Activated T-helper 2 cell treated with anti-CD3 and anti-CD28 coated beads, Interferon-gamma antibody, Interleukin-2, Interleukin-4, amounts not matched to agents 10 μg/mL and 5 μg/mL and 100 μg/mL, durations not matched to agents 14 hours and 24 hours and 36 hours (primary cell): ENCODE measurements at regions not wholly inside any gene's neighbourhood (a gene's known extent, or its start where the extent isn't known, plus 50 kb on each side); places are given as distances from the start of the nearest gene placed in this dataset.

Source experiments
- DNase-seq: peaks from one replicate; pipeline ENCODE4 v3.0.0; 2021; ENCODE audit warnings: low spot score
- H3K27ac Mint-ChIP-seq: one replicate; pipeline ENCODE4 v1.8.0; 2021; ENCODE audit warnings: mixed read lengths
- H3K27me3 Mint-ChIP-seq: one replicate; pipeline ENCODE4 v1.8.0; 2021; ENCODE audit warnings: low read depth, mixed read lengths
- H3K36me3 Mint-ChIP-seq: one replicate; pipeline ENCODE4 v1.8.0; 2021; ENCODE audit warnings: low read depth, mixed read lengths
- H3K4me1 Mint-ChIP-seq: one replicate; pipeline ENCODE4 v1.8.0; 2021; ENCODE audit warnings: low read depth, mixed read lengths
- H3K4me3 Mint-ChIP-seq: one replicate; pipeline ENCODE4 v1.8.0; 2021; ENCODE audit warnings: low read depth, mild to moderate bottlenecking, moderate library complexity, mixed read lengths
- H3K9me3 Mint-ChIP-seq: one replicate; pipeline ENCODE4 v1.8.0; 2021; ENCODE audit warnings: mixed read lengths
- intact Hi-C: fragments of 100-400 bp; cut with micrococcal nuclease; formaldehyde crosslinking; loops from one replicate; pipeline ENCODE4 v1.15.1; 2023

GRCh38 chr5:128591598-128592455 is 53.8 kb upstream of the FBN2 start:
- Mint-ChIP-seq H3K27me3 (no peaks in the 10 kb centered on the region), H3K4me1 (no peaks in the 10 kb centered on the region), H3K27ac (no peak overlapping the region), H3K9me3 (no peaks in the 10 kb centered on the region), H3K4me3 (no peak overlapping the region), H3K36me3 (no peaks in the 10 kb centered on the region)
- no peak for DNase-seq
- intact Hi-C loops, result no loop called here

- Mint-ChIP-seq H3K4me1 (no peaks in the 10 kb centered on the region), H3K9me3 (no peaks in the 10 kb centered on the region), H3K27me3 (no peaks in the 10 kb centered on the region), H3K27ac (no peak overlapping the region), H3K36me3 (no peaks in the 10 kb centered on the region), H3K4me3 (no peak overlapping the region)
- DNase-seq, result no peak
- intact Hi-C loops, result no loop called here
These were observed 58.0 kb upstream of the FBN2 start for GRCh38 chr5:128596071-128596470.

GRCh38 chr5:128597156-128597555 is 59.1 kb upstream of the FBN2 start:
- H3K4me1 Mint-ChIP-seq, result no peaks in the 10 kb centered on the region
- DNase-seq, result no peak
- H3K9me3 Mint-ChIP-seq, result no peaks in the 10 kb centered on the region
- H3K27ac Mint-ChIP-seq, result no peak overlapping the region
- no peaks in the 10 kb centered on the region for H3K27me3 Mint-ChIP-seq
- no peaks in the 10 kb centered on the region for H3K36me3 Mint-ChIP-seq
- no peak overlapping the region for H3K4me3 Mint-ChIP-seq
- intact Hi-C loops, result no loop called here

GRCh38 chr5:128613128-128613527 is 75.1 kb upstream of the FBN2 start:
- Mint-ChIP-seq H3K9me3 (peaks cover 2% of the 10 kb centered on the region), H3K36me3 (no peaks in the 10 kb centered on the region), H3K27me3 (no peaks in the 10 kb centered on the region), H3K4me3 (no peak overlapping the region), H3K27ac (no peak overlapping the region), H3K4me1 (no peaks in the 10 kb centered on the region)
- intact Hi-C loops, result no loop called here
- no peak for DNase-seq

DNA sequence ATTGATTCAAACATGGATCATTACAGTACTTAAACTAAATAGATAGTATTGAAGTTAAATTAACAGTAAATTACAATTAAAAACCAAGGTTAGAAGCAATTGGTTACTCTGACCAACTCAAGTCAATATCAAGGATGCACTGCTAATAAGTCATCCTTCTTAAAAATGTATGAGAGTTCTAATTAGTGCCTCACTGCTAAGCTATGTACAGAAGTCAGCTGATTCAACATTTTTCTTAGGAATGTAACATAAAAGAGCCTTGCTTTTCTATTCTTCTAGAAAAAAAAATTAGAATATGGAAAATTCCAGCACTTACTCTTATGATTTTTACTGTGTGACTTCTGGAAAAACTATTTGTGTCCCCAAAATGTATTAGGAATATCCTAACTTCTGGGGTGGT is 75.7 kb upstream of the FBN2 start:
- no peaks in the 10 kb centered on the region for H3K27me3 Mint-ChIP-seq
- H3K4me1 Mint-ChIP-seq, result no peaks in the 10 kb centered on the region
- DNase-seq, result no peak
- no peaks in the 10 kb centered on the region for H3K9me3 Mint-ChIP-seq
- no peak overlapping the region for H3K27ac Mint-ChIP-seq
- H3K4me3 Mint-ChIP-seq, result no peak overlapping the region
- intact Hi-C loops, result no loop called here
- no peaks in the 10 kb centered on the region for H3K36me3 Mint-ChIP-seq

GRCh38 chr5:128615578-128615977 is 77.5 kb upstream of the FBN2 start:
- no peak overlapping the region for H3K4me3 Mint-ChIP-seq
- H3K9me3 Mint-ChIP-seq, result no peaks in the 10 kb centered on the region
- H3K36me3 Mint-ChIP-seq, result no peaks in the 10 kb centered on the region
- no peak for DNase-seq
- H3K27ac Mint-ChIP-seq, result no peak overlapping the region
- no peaks in the 10 kb centered on the region for H3K4me1 Mint-ChIP-seq
- intact Hi-C loops, result no loop called here
- no peaks in the 10 kb centered on the region for H3K27me3 Mint-ChIP-seq

- no peaks in the 10 kb centered on the region for H3K4me1 Mint-ChIP-seq
- no peak overlapping the region for H3K4me3 Mint-ChIP-seq
- H3K9me3 Mint-ChIP-seq, result no peaks in the 10 kb centered on the region
- intact Hi-C loops, result no loop called here
- H3K36me3 Mint-ChIP-seq, result no peaks in the 10 kb centered on the region
- H3K27me3 Mint-ChIP-seq, result no peaks in the 10 kb centered on the region
- H3K27ac Mint-ChIP-seq, result no peak overlapping the region
- no peak for DNase-seq
These were observed 88.6 kb upstream of the FBN2 start for GRCh38 chr5:128626536-128627090.

GRCh38 chr5:128627939-128628338 is 89.9 kb upstream of the FBN2 start:
- Mint-ChIP-seq H3K27ac (no peak overlapping the region), H3K27me3 (no peaks in the 10 kb centered on the region), H3K4me3 (no peak overlapping the region), H3K36me3 (no peaks in the 10 kb centered on the region), H3K9me3 (no peaks in the 10 kb centered on the region), H3K4me1 (no peaks in the 10 kb centered on the region)
- DNase-seq, result no peak
- intact Hi-C loops, result no loop called here

GRCh38 chr5:128629157-128629556 is 91.1 kb upstream of the FBN2 start:
- Mint-ChIP-seq H3K4me3 (no peak overlapping the region), H3K4me1 (no peaks in the 10 kb centered on the region), H3K9me3 (no peaks in the 10 kb centered on the region), H3K27ac (no peak overlapping the region), H3K27me3 (no peaks in the 10 kb centered on the region), H3K36me3 (no peaks in the 10 kb centered on the region)
- intact Hi-C loops, result no loop called here
- no peak for DNase-seq

DNA sequence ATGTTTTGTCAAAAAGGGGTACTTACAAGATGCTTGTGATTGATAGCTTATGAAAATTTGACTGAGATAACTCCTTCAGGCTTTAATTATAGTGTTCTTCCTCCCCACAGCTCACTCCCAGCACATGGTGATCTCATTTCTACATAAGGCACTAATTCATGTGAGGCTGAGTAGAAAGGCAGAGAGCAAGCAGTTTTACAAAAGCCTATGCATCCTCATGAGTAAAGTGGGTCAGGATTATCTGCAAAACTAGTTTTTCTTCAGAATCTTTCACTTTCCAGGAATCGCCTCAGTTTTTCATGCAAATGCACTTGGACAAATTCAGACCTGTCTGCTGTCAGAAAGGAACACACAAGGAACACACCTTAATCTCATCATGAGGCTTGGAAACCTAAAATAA is 92.1 kb upstream of the FBN2 start:
- no peak for DNase-seq
- Mint-ChIP-seq H3K9me3 (no peaks in the 10 kb centered on the region), H3K27ac (no peak overlapping the region), H3K4me3 (no peak overlapping the region), H3K27me3 (no peaks in the 10 kb centered on the region), H3K4me1 (no peaks in the 10 kb centered on the region), H3K36me3 (no peaks in the 10 kb centered on the region)
- intact Hi-C loops, result no loop called here

DNA sequence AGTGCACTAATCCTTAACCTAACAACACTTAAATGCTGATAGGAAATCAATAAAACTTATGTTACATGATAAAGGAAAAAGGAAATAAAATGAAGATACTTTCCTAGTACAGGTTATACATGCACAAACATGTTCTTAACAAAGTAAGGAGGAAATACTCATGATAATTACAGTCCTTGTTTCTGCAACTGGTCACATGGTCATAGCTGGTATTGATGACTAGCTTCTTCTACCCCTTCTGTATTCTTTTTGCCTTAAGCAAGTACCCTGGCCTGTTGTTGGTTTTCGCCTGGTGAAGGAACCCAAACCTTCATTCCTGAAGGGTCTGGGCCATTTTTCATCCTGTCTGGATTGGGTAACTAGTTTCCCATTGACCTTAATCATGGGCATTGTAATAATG is 93.7 kb upstream of the FBN2 start:
- H3K4me1 Mint-ChIP-seq, result no peaks in the 10 kb centered on the region
- no peak overlapping the region for H3K4me3 Mint-ChIP-seq
- DNase-seq, result no peak
- H3K27ac Mint-ChIP-seq, result no peak overlapping the region
- no peaks in the 10 kb centered on the region for H3K9me3 Mint-ChIP-seq
- intact Hi-C loops, result no loop called here
- H3K36me3 Mint-ChIP-seq, result no peaks in the 10 kb centered on the region
- H3K27me3 Mint-ChIP-seq, result no peaks in the 10 kb centered on the region

GRCh38 chr5:128632264-128632663 is 94.2 kb upstream of the FBN2 start:
- no peak overlapping the region for H3K4me3 Mint-ChIP-seq
- H3K9me3 Mint-ChIP-seq, result no peaks in the 10 kb centered on the region
- intact Hi-C loops, result no loop called here
- DNase-seq, result no peak
- no peak overlapping the region for H3K27ac Mint-ChIP-seq
- no peaks in the 10 kb centered on the region for H3K36me3 Mint-ChIP-seq
- no peaks in the 10 kb centered on the region for H3K4me1 Mint-ChIP-seq
- no peaks in the 10 kb centered on the region for H3K27me3 Mint-ChIP-seq

- Mint-ChIP-seq H3K27ac (no peak overlapping the region), H3K27me3 (no peaks in the 10 kb centered on the region), H3K4me3 (no peak overlapping the region), H3K4me1 (no peaks in the 10 kb centered on the region), H3K9me3 (no peaks in the 10 kb centered on the region), H3K36me3 (no peaks in the 10 kb centered on the region)
- DNase-seq, result no peak
- intact Hi-C loops, result no loop called here
These were observed 95.9 kb upstream of the FBN2 start for GRCh38 chr5:128633901-128634300.
